IMR-90 (cell line): ENCODE measurements at regions not wholly inside any gene's neighbourhood (a gene's known extent, or its start where the extent isn't known, plus 50 kb on each side); places are given as distances from the start of the nearest gene placed in this dataset.

ENCODE experiments used
- ATAC-seq: fragments of 200-7000 bp; cut with Tn5 transposase; 2 replicates; pipeline ENCODE4 v1.9.1; 2020; ENCODE audit warnings: low read depth, mild to moderate bottlenecking, moderate library complexity
- BruUV-seq: library from RNA; stranded (reverse); fragments of 400-500 nt; replicated peaks from 2 replicates; lab custom pipeline; 2021; lab: Mats Ljungman, UMichigan
- CTCF ChIA-PET: fragments of 300-600 bp; formaldehyde crosslinking; extraction: SDS; loops from one replicate; lab custom pipeline; 2021; ENCODE audit warnings: antibody characterized with exemption; lab: Yijun Ruan, JAX
- POLR2A ChIA-PET: fragments of 300-600 bp; sonication (Branson Sonifier 250); formaldehyde crosslinking; loops from one replicate; lab custom pipeline; 2022; ENCODE audit warnings: antibody characterized with exemption; ENCODE audit not compliant: unreplicated experiment; lab: Charles Lee
- DNase-seq: peaks from one replicate; pipeline ENCODE4 v3.0.0; 2013
- H2AFZ ChIP-seq: replicated peaks from 2 replicates; pipeline ENCODE3; 2013; ENCODE audit warnings: low read length, mild to moderate bottlenecking; ENCODE audit not compliant: poor library complexity
- H2AK5ac ChIP-seq: 2 replicates; pipeline ENCODE4 v1.6.1; 2013; ENCODE audit warnings: low read depth, low read length, inconsistent platforms
- H2AK9ac ChIP-seq: replicated peaks from 2 replicates; pipeline ENCODE3; 2013; ENCODE audit warnings: mild to moderate bottlenecking, low read depth, low read length, moderate library complexity; ENCODE audit not compliant: poor library complexity
- H2BK120ac ChIP-seq: 2 replicates; pipeline ENCODE4 v1.6.1; 2013; ENCODE audit warnings: low read depth, low read length, inconsistent platforms
- H2BK15ac ChIP-seq: 3 replicates; pipeline ENCODE4 v1.6.1; 2013; ENCODE audit warnings: low read depth, low read length, inconsistent platforms
- H2BK20ac ChIP-seq: 2 replicates; pipeline ENCODE4 v1.6.1; 2013; ENCODE audit warnings: low read depth, mild to moderate bottlenecking, inconsistent platforms, low read length, moderate library complexity
- H2BK5ac ChIP-seq: 2 replicates; pipeline ENCODE4 v1.6.1; 2013; ENCODE audit warnings: mild to moderate bottlenecking, low read depth, low read length, inconsistent platforms; ENCODE audit not compliant: poor library complexity, severe bottlenecking
- H3K14ac ChIP-seq: replicated peaks from 2 replicates; pipeline ENCODE4 v1.6.1; 2013; ENCODE audit warnings: low read depth, low read length, inconsistent platforms
- H3K18ac ChIP-seq: 2 replicates; pipeline ENCODE4 v1.6.1; 2013; ENCODE audit warnings: low read depth, low read length, control low read depth
- H3K23ac ChIP-seq: 2 replicates; pipeline ENCODE4 v1.6.1; 2013; ENCODE audit warnings: low read depth, low read length, inconsistent platforms
- H3K27ac ChIP-seq: 2 replicates; pipeline ENCODE4 v1.5.1; 2013; ENCODE audit warnings: mild to moderate bottlenecking, control low read depth, low read length; ENCODE audit not compliant: insufficient read depth
- H3K27me3 ChIP-seq: 2 replicates; pipeline ENCODE4 v1.6.1; 2013; ENCODE audit warnings: low read length; ENCODE audit not compliant: control insufficient read depth, insufficient read depth
- H3K36me3 ChIP-seq: 2 replicates; pipeline ENCODE4 v1.6.1; 2013; ENCODE audit warnings: low read length, mixed read lengths; ENCODE audit not compliant: control insufficient read depth, insufficient read depth
- H3K4ac ChIP-seq: 2 replicates; pipeline ENCODE4 v1.6.1; 2013; ENCODE audit warnings: low read depth, low read length, inconsistent platforms
- H3K4me1 ChIP-seq: 2 replicates; pipeline ENCODE4 v1.6.1; 2013; ENCODE audit warnings: low read length, mixed read lengths; ENCODE audit not compliant: control insufficient read depth, insufficient read depth
- H3K4me2 ChIP-seq: 2 replicates; pipeline ENCODE4 v1.6.1; 2013; ENCODE audit warnings: low read depth, mild to moderate bottlenecking, control low read depth, low read length, moderate library complexity
- H3K4me3 ChIP-seq: 2 replicates; pipeline ENCODE4 v1.5.1; 2013; ENCODE audit warnings: low read depth, mild to moderate bottlenecking, control low read depth, low read length, moderate library complexity; ENCODE audit not compliant: insufficient read depth
- H3K56ac ChIP-seq: 2 replicates; pipeline ENCODE4 v1.6.1; 2013; ENCODE audit warnings: low read length, inconsistent platforms; ENCODE audit not compliant: insufficient read depth; ENCODE audit errors: extremely low read depth
- H3K79me1 ChIP-seq, 2 experiments: 2 replicates each; pipeline ENCODE4 v1.6.1; 2013; ENCODE audit warnings: low read length in 2 of 2, inconsistent platforms in 1 of 2, low read depth in 1 of 2
- H3K9ac ChIP-seq: 2 replicates; pipeline ENCODE4 v1.6.1; 2013; ENCODE audit warnings: low read depth, low read length, control low read depth
- H3K9me1 ChIP-seq: 2 replicates; pipeline ENCODE4 v1.6.1; 2013; ENCODE audit warnings: low read length, inconsistent platforms; ENCODE audit not compliant: insufficient read depth
- H3K9me3 ChIP-seq: 2 replicates; pipeline ENCODE4 v1.6.1; 2013; ENCODE audit warnings: low read length; ENCODE audit not compliant: control insufficient read depth, insufficient read depth
- H4K20me1 ChIP-seq: 2 replicates; pipeline ENCODE4 v1.6.1; 2013; ENCODE audit warnings: low read length, inconsistent platforms; ENCODE audit not compliant: insufficient read depth
- H4K5ac ChIP-seq: 2 replicates; pipeline ENCODE4 v1.6.1; 2013; ENCODE audit warnings: mild to moderate bottlenecking, low read depth, low read length, control low read depth
- H4K8ac ChIP-seq, 2 experiments: 2 replicates each; pipeline ENCODE4 v1.6.1; 2013; ENCODE audit warnings: low read depth in 2 of 2, low read length in 2 of 2, control low read depth in 1 of 2, inconsistent platforms in 1 of 2
- H4K91ac ChIP-seq: 2 replicates; pipeline ENCODE4 v1.6.1; 2013; ENCODE audit warnings: low read depth, low read length, inconsistent platforms; ENCODE audit not compliant: insufficient read depth
- BHLHE40 ChIP-seq: fragments of 150-350 bp; IDR thresholded peaks from 2 replicates; pipeline ENCODE4 v1.6.1; 2016; ENCODE audit warnings: mild to moderate bottlenecking, low read depth, low read length
- CEBPB ChIP-seq: IDR thresholded peaks from 2 replicates; pipeline ENCODE4 v1.6.1; 2012; ENCODE audit warnings: low read depth, low read length, improper control_type of control experiment
- CTCF ChIP-seq: conservative IDR thresholded peaks from 2 replicates; pipeline ENCODE4 v1.5.1; 2012; ENCODE audit warnings: mild to moderate bottlenecking, low read depth, low read length, improper control_type of control experiment
- FOS ChIP-seq: fragments of 150-350 bp; IDR thresholded peaks from 2 replicates; pipeline ENCODE4 v1.6.1; 2016; ENCODE audit warnings: low read depth, low read length
- MAFK ChIP-seq: IDR thresholded peaks from 2 replicates; pipeline ENCODE4 v1.6.1; 2012; ENCODE audit warnings: low read depth, low read length, improper control_type of control experiment
- MXI1 ChIP-seq: IDR thresholded peaks from 2 replicates; pipeline ENCODE4 v1.6.1; 2012; ENCODE audit warnings: low read depth, mild to moderate bottlenecking, low read length, moderate library complexity, borderline replicate concordance
- NFE2L2 ChIP-seq: fragments of 150-350 bp; IDR thresholded peaks from 2 replicates; pipeline ENCODE4 v1.6.1; 2016; ENCODE audit warnings: low read depth, mild to moderate bottlenecking, low read length
- RAD21 ChIP-seq: IDR thresholded peaks from 2 replicates; pipeline ENCODE4 v1.6.1; 2012; ENCODE audit warnings: low read length, improper control_type of control experiment
- RCOR1 ChIP-seq: IDR thresholded peaks from 2 replicates; pipeline ENCODE4 v1.6.1; 2012; ENCODE audit warnings: mild to moderate bottlenecking, low read length, improper control_type of control experiment; ENCODE audit not compliant: insufficient replicate concordance
- SMC3 ChIP-seq: fragments of 150-350 bp; IDR thresholded peaks from 2 replicates; pipeline ENCODE4 v1.6.1; 2016; ENCODE audit warnings: low read depth, mild to moderate bottlenecking, antibody characterized with exemption, low read length, moderate library complexity
- WGBS, 2 experiments: methylation state at CpG; one replicate each; pipeline versions ENCODE4 v1.1.5 to v1.1.7; 2013; ENCODE audit warnings: missing lambda C conversion rate in 2 of 2; ENCODE audit not compliant: insufficient read length in 1 of 2; ENCODE audit errors: extremely low coverage in 2 of 2; 5-methylcytosine and 5-hydroxymethylcytosine counted together
- dilution Hi-C: fragments of 300-500 bp; cut with HindIII; formaldehyde crosslinking; loops from one replicate; pipeline ENCODE4 v1.14.3; 2018; ENCODE audit warnings: low sequenced_read_pairs; ENCODE audit not compliant: unreplicated experiment
- in situ Hi-C: fragments of 300-500 bp; cut with MboI; formaldehyde crosslinking; loops from 3 replicates; pipeline ENCODE4 v1.14.3; 2019; ENCODE audit warnings: low sequenced_read_pairs, inconsistent platforms, mixed read lengths
- intact Hi-C: fragments of 100-400 bp; cut with micrococcal nuclease; formaldehyde crosslinking; loops from 2 replicates; pipeline ENCODE4 v1.10.0; 2022

- no peak overlapping the region for H3K14ac ChIP-seq
- no peak for ATAC-seq
- no peak overlapping the region for H4K5ac ChIP-seq
- in situ Hi-C loops: no loop called here
- H3K27ac ChIP-seq: no peak overlapping the region
- H2AK5ac ChIP-seq: no peak overlapping the region
- H3K4me2 ChIP-seq: no peak overlapping the region
- no peaks in the 10 kb centered on the region for H3K79me1 ChIP-seq
- no peak overlapping the region for H3K18ac ChIP-seq
- intact Hi-C loops: no loop called here
- dilution Hi-C loops: no loop called here
- H3K9me3 ChIP-seq: peaks cover 15% of the 10 kb centered on the region
- H2BK120ac ChIP-seq: no peak overlapping the region
- no peaks in the 10 kb centered on the region for H4K20me1 ChIP-seq
- no peak overlapping the region for H4K8ac ChIP-seq
- H3K36me3 ChIP-seq: no peaks in the 10 kb centered on the region
- H3K23ac ChIP-seq: no peak overlapping the region
- no peak overlapping the region for H4K91ac ChIP-seq
- ChIA-PET POLR2A (no interaction called here), CTCF (no interaction called here)
- H3K27me3 ChIP-seq: no peaks in the 10 kb centered on the region
- DNase-seq: no peak
- no peak overlapping the region for H3K56ac ChIP-seq
- H2BK15ac ChIP-seq: no peak overlapping the region
- TF ChIP-seq FOS (no peak), CTCF (no peak), RAD21 (no peak), NFE2L2 (no peak), CEBPB (no peak), MAFK (no peak), BHLHE40 (no peak), MXI1 (no peak), RCOR1 (no peak), SMC3 (no peak)
- BruUV-seq: no TSS peak
- H2BK5ac ChIP-seq: no peak overlapping the region
- no peak overlapping the region for H2AFZ ChIP-seq
- H3K4me1 ChIP-seq: no peaks in the 10 kb centered on the region
- no peak overlapping the region for H3K9ac ChIP-seq
- H2BK20ac ChIP-seq: no peak overlapping the region
- H3K4me3 ChIP-seq: no peak overlapping the region
- no CpG with 5 or more reads among the region's 3 CpGs for WGBS, 2 experiments
- no peak overlapping the region for H2AK9ac ChIP-seq
- no peak overlapping the region for H3K4ac ChIP-seq
- no peaks in the 10 kb centered on the region for H3K9me1 ChIP-seq
These were observed 1458.9 kb downstream of the AMY1C start for GRCh38 chr1:105208581-105208980.
